ENCODE measurements at regions not wholly inside any gene's neighbourhood (a gene's known extent, or its start where the extent isn't known, plus 50 kb on each side); places are given as distances from the start of the nearest gene placed in this dataset.

- TF ChIP-seq CTCF (IDR thresholded peaks at IDR 0.05) (no peak), EP300 (IDR thresholded peaks at IDR 0.05) (no peak), POLR2A (IDR thresholded peaks at IDR 0.05) (no peak), POLR2AphosphoS5 (IDR thresholded peaks at IDR 0.05) (no peak)
Observed at GRCh38 chr15:91521996-91522395, 331.5 kb upstream of the SLCO3A1 start.

All from gastroesophageal sphincter (tissue), 3 donors.